MG63 (cell line): ENCODE measurements at regions not wholly inside any gene's neighbourhood (a gene's known extent, or its start where the extent isn't known, plus 50 kb on each side); places are given as distances from the start of the nearest gene placed in this dataset.

Source experiments
- DNase-seq: peaks from one replicate; pipeline ENCODE4 v3.0.0-alpha.2; 2020
- H3K27me3 ChIP-seq: fragments of 250-450 bp; sonication (Bioruptor Pico); 2 replicates; pipeline ENCODE4 v1.5.1; 2020; ENCODE audit warnings: mild to moderate bottlenecking, moderate library complexity
- H3K36me3 ChIP-seq: fragments of 250-450 bp; sonication (Bioruptor Pico); 2 replicates; pipeline ENCODE4 v1.5.1; 2020; ENCODE audit warnings: mild to moderate bottlenecking, moderate library complexity
- H3K4me3 ChIP-seq: fragments of 250-450 bp; sonication (Bioruptor Pico); 2 replicates; pipeline ENCODE4 v1.5.1; 2020; ENCODE audit warnings: mild to moderate bottlenecking, moderate library complexity
- H3K9me3 ChIP-seq: fragments of 250-450 bp; sonication (Bioruptor Pico); 2 replicates; pipeline ENCODE4 v1.5.1; 2020; ENCODE audit warnings: mild to moderate bottlenecking, moderate library complexity

GRCh38 chr6:129778793-129779192 is 68.8 kb upstream of the ARHGAP18 start:
- Histone ChIP-seq H3K9me3 (0 out of 2 replicates have a peak, but pooled peaks cover 5% of the 10 kb centered on the region), H3K4me3 (no peak overlapping the region), H3K36me3 (no peaks in the 10 kb centered on the region), H3K27me3 (no peaks in the 10 kb centered on the region)
- DNase-seq, result no peak

GRCh38 chr6:129777371-129777770 is 67.4 kb upstream of the ARHGAP18 start:
- no peaks in the 10 kb centered on the region for H3K27me3 ChIP-seq
- H3K4me3 ChIP-seq, result no peak overlapping the region
- DNase-seq, result no peak
- H3K9me3 ChIP-seq, result 0 out of 2 replicates have a peak, but pooled peaks cover 5% of the 10 kb centered on the region
- H3K36me3 ChIP-seq, result no peaks in the 10 kb centered on the region

- Histone ChIP-seq H3K9me3 (0 out of 2 replicates have a peak, but pooled peaks cover 5% of the 10 kb centered on the region), H3K27me3 (no peaks in the 10 kb centered on the region), H3K4me3 (no peak overlapping the region), H3K36me3 (no peaks in the 10 kb centered on the region)
- no peak for DNase-seq
Measured at GRCh38 chr6:129776542-129777330, 66.8 kb upstream of the ARHGAP18 start.

GRCh38 chr6:129774697-129775447 is 64.9 kb upstream of the ARHGAP18 start:
- H3K4me3 ChIP-seq, result no peak overlapping the region
- H3K36me3 ChIP-seq, result no peaks in the 10 kb centered on the region
- DNase-seq, result peak; percentile 63
- 0 out of 2 replicates have a peak, but pooled peaks cover 5% of the 10 kb centered on the region for H3K9me3 ChIP-seq
- H3K27me3 ChIP-seq, result no peaks in the 10 kb centered on the region

- no peaks in the 10 kb centered on the region for H3K27me3 ChIP-seq
- DNase-seq, result no peak
- no peaks in the 10 kb centered on the region for H3K36me3 ChIP-seq
- no peaks in the 10 kb centered on the region for H3K9me3 ChIP-seq
- H3K4me3 ChIP-seq, result no peak overlapping the region
Measured at GRCh38 chr6:129773304-129773703, 63.3 kb upstream of the ARHGAP18 start.

GRCh38 chr6:129771678-129772077 is 61.7 kb upstream of the ARHGAP18 start:
- Histone ChIP-seq H3K4me3 (no peak overlapping the region), H3K9me3 (no peaks in the 10 kb centered on the region), H3K36me3 (no peaks in the 10 kb centered on the region), H3K27me3 (peaks cover 2% of the 10 kb centered on the region)
- DNase-seq, result no peak

GRCh38 chr6:129767776-129768485 is 58.0 kb upstream of the ARHGAP18 start:
- peak overlapping the region; percentile 43 for H3K4me3 ChIP-seq
- DNase-seq, result no peak

GRCh38 chr6:129766959-129767728 is 57.2 kb upstream of the ARHGAP18 start:
- DNase-seq, result peak; percentile 49
- H3K36me3 ChIP-seq, result no peaks in the 10 kb centered on the region
- peak overlapping the region; percentile 43 for H3K4me3 ChIP-seq
- no peaks in the 10 kb centered on the region for H3K9me3 ChIP-seq
- H3K27me3 ChIP-seq, result peaks cover 5% of the 10 kb centered on the region

More at GRCh38 chr6:129767776-129768485, 58.0 kb upstream of the ARHGAP18 start:
- peaks cover 5% of the 10 kb centered on the region for H3K27me3 ChIP-seq
- no peaks in the 10 kb centered on the region for H3K9me3 ChIP-seq
- H3K36me3 ChIP-seq, result no peaks in the 10 kb centered on the region

- Histone ChIP-seq H3K4me3 (no peak overlapping the region), H3K9me3 (no peaks in the 10 kb centered on the region), H3K36me3 (no peaks in the 10 kb centered on the region), H3K27me3 (peaks cover 5% of the 10 kb centered on the region)
- no peak for DNase-seq
Measured at GRCh38 chr6:129764761-129765407, 54.9 kb upstream of the ARHGAP18 start.

- no peaks in the 10 kb centered on the region for H3K27me3 ChIP-seq
- no peaks in the 10 kb centered on the region for H3K9me3 ChIP-seq
- DNase-seq, result no peak
- no peak overlapping the region for H3K4me3 ChIP-seq
- H3K36me3 ChIP-seq, result no peaks in the 10 kb centered on the region
Measured at GRCh38 chr6:129759796-129760605, 50.0 kb upstream of the ARHGAP18 start.
